HEK293 (cell line): ENCODE measurements at regions not wholly inside any gene's neighbourhood (a gene's known extent, or its start where the extent isn't known, plus 50 kb on each side); places are given as distances from the start of the nearest gene placed in this dataset.
A peak's percentile ranks its signal among the peaks of the same experiment; 100 is the strongest.

Source experiments
- CTCF ChIA-PET: fragments of 350-600 bp; formaldehyde crosslinking; extraction: SDS; loops from one replicate; lab custom pipeline; 2021; ENCODE audit warnings: antibody characterized with exemption; lab: Yijun Ruan, JAX
- POLR2A ChIA-PET: fragments of 300-600 bp; formaldehyde crosslinking; extraction: SDS; loops from one replicate; lab custom pipeline; 2020; ENCODE audit warnings: antibody characterized with exemption, inconsistent platforms; lab: Yijun Ruan, JAX
- H3K27ac ChIP-seq: fragments of 200-500 bp; sonication (Bioruptor generic); 2 replicates; pipeline ENCODE4 v1.5.1; 2014; ENCODE audit warnings: low read depth, low read length, control low read depth, inconsistent platforms; ENCODE audit errors: extremely low read depth
- H3K36me3 ChIP-seq, 2 experiments: fragments of 200-500 bp in 1 of 2; sonication (Bioruptor generic) in 1 of 2; 1 replicate in 1 of 2; 2 replicates in 1 of 2; pipeline ENCODE4 v1.5.1; 2014 to 2017; ENCODE audit warnings: inconsistent platforms in 2 of 2, low read length in 2 of 2; ENCODE audit not compliant: control insufficient read depth in 2 of 2, insufficient read depth in 1 of 2
- H3K4me1 ChIP-seq: fragments of 200-500 bp; sonication (Bioruptor generic); 2 replicates; pipeline ENCODE4 v1.5.1; 2014; ENCODE audit warnings: mild to moderate bottlenecking, low read length, inconsistent platforms; ENCODE audit not compliant: control insufficient read depth, insufficient read depth
- H3K4me3 ChIP-seq: 2 replicates; pipeline ENCODE4 v1.5.1; 2011; ENCODE audit warnings: low read depth, mild to moderate bottlenecking, control low read depth, low read length, moderate library complexity
- H3K9me3 ChIP-seq: fragments of 200-500 bp; sonication (Bioruptor generic); 2 replicates; pipeline ENCODE4 v1.5.1; 2014; ENCODE audit warnings: low read depth, low read length, inconsistent platforms; ENCODE audit not compliant: control insufficient read depth, insufficient read depth
- FEZF1 ChIP-seq: fragments of 450-650 bp; formaldehyde crosslinking; IDR thresholded peaks from 2 replicates; pipeline ENCODE4 v1.5.1; 2016; ENCODE audit warnings: missing biosample characterization, missing genetic modification characterization
- GLIS2 ChIP-seq: fragments of 450-650 bp; formaldehyde crosslinking; IDR thresholded peaks from 2 replicates; pipeline ENCODE4 v1.5.1; 2016; ENCODE audit warnings: missing biosample characterization, missing genetic modification characterization
- SCRT1 ChIP-seq: fragments of 450-650 bp; formaldehyde crosslinking; IDR thresholded peaks from 2 replicates; pipeline ENCODE4 v1.5.1; 2016; ENCODE audit warnings: missing biosample characterization, missing genetic modification characterization, borderline replicate concordance
- SP3 ChIP-seq: fragments of 450-650 bp; formaldehyde crosslinking; IDR thresholded peaks from 2 replicates; pipeline ENCODE4 v1.5.1; 2016; ENCODE audit warnings: missing biosample characterization, missing genetic modification characterization
- ZBTB1 ChIP-seq: fragments of 450-650 bp; formaldehyde crosslinking; IDR thresholded peaks from 2 replicates; pipeline ENCODE4 v1.5.1; 2016; ENCODE audit warnings: missing biosample characterization, missing genetic modification characterization
- ZBTB17 ChIP-seq: fragments of 450-650 bp; formaldehyde crosslinking; IDR thresholded peaks from 2 replicates; pipeline ENCODE4 v1.5.1; 2016; ENCODE audit warnings: missing biosample characterization, missing genetic modification characterization
- ZBTB20 ChIP-seq: fragments of 450-650 bp; formaldehyde crosslinking; IDR thresholded peaks from 2 replicates; pipeline ENCODE4 v1.5.1; 2016; ENCODE audit warnings: missing biosample characterization, missing genetic modification characterization
- ZFHX2 ChIP-seq: fragments of 450-650 bp; formaldehyde crosslinking; conservative IDR thresholded peaks from 2 replicates; pipeline ENCODE4 v1.5.1; 2016; ENCODE audit warnings: missing biosample characterization, missing genetic modification characterization
- ZFP69B ChIP-seq: fragments of 450-650 bp; formaldehyde crosslinking; IDR thresholded peaks from 2 replicates; pipeline ENCODE4 v1.5.1; 2016; ENCODE audit warnings: missing biosample characterization, missing genetic modification characterization
- ZNF155 ChIP-seq: fragments of 450-650 bp; formaldehyde crosslinking; IDR thresholded peaks from 2 replicates; pipeline ENCODE4 v1.5.1; 2016; ENCODE audit warnings: missing biosample characterization, missing genetic modification characterization
- ZNF280C ChIP-seq: fragments of 450-650 bp; formaldehyde crosslinking; IDR thresholded peaks from 2 replicates; pipeline ENCODE4 v1.5.1; 2016; ENCODE audit warnings: missing biosample characterization, missing genetic modification characterization
- ZNF324 ChIP-seq: fragments of 450-650 bp; formaldehyde crosslinking; IDR thresholded peaks from 2 replicates; pipeline ENCODE4 v1.5.1; 2016; ENCODE audit warnings: missing biosample characterization, missing genetic modification characterization
- ZNF341 ChIP-seq: fragments of 450-650 bp; formaldehyde crosslinking; IDR thresholded peaks from 2 replicates; pipeline ENCODE4; 2016; ENCODE audit warnings: low read depth, missing biosample characterization, missing genetic modification characterization
- ZNF48 ChIP-seq: fragments of 450-650 bp; formaldehyde crosslinking; IDR thresholded peaks from 2 replicates; pipeline ENCODE4 v1.5.1; 2016; ENCODE audit warnings: missing biosample characterization, missing genetic modification characterization
- ZNF544 ChIP-seq: fragments of 450-650 bp; formaldehyde crosslinking; IDR thresholded peaks from 2 replicates; pipeline ENCODE4 v1.5.0; 2017; ENCODE audit warnings: missing biosample characterization, missing genetic modification characterization
- ZNF548 ChIP-seq: fragments of 450-650 bp; formaldehyde crosslinking; IDR thresholded peaks from 2 replicates; pipeline ENCODE4 v1.5.1; 2016; ENCODE audit warnings: missing biosample characterization, missing genetic modification characterization
- ZNF677 ChIP-seq: fragments of 450-650 bp; IDR thresholded peaks from 2 replicates; pipeline ENCODE4 v1.5.0; 2018; ENCODE audit warnings: missing biosample characterization, mild to moderate bottlenecking, missing genetic modification characterization, moderate library complexity
- ZNF701 ChIP-seq: fragments of 450-650 bp; formaldehyde crosslinking; IDR thresholded peaks from 2 replicates; pipeline ENCODE4 v1.5.1; 2016; ENCODE audit warnings: missing biosample characterization, missing genetic modification characterization
- ZNF747 ChIP-seq: fragments of 450-650 bp; formaldehyde crosslinking; IDR thresholded peaks from 2 replicates; pipeline ENCODE4 v1.5.1; 2016; ENCODE audit warnings: missing biosample characterization, missing genetic modification characterization
- ZNF791 ChIP-seq: fragments of 450-650 bp; formaldehyde crosslinking; IDR thresholded peaks from 2 replicates; pipeline ENCODE4 v1.5.1; 2016; ENCODE audit warnings: missing biosample characterization, missing genetic modification characterization
- ZXDB ChIP-seq: fragments of 450-650 bp; formaldehyde crosslinking; IDR thresholded peaks from 2 replicates; pipeline ENCODE4 v1.5.1; 2016; ENCODE audit warnings: missing biosample characterization, missing genetic modification characterization
- TF ChIP-seq, protein P1 (sequence below): fragments of 450-650 bp; formaldehyde crosslinking; IDR thresholded peaks from 2 replicates; pipeline ENCODE4 v1.5.1; 2016; ENCODE audit warnings: missing biosample characterization, missing genetic modification characterization, low read depth
- TF ChIP-seq, protein P2 (sequence below): fragments of 450-650 bp; formaldehyde crosslinking; IDR thresholded peaks from 2 replicates; pipeline ENCODE4 v1.5.1; 2016; ENCODE audit warnings: missing biosample characterization, missing genetic modification characterization
- TF ChIP-seq, protein P3 (sequence below): fragments of 450-650 bp; formaldehyde crosslinking; IDR thresholded peaks from 2 replicates; pipeline ENCODE4 v1.5.1; 2016; ENCODE audit warnings: missing biosample characterization, missing genetic modification characterization
- TF ChIP-seq, protein P4 (sequence below): fragments of 450-650 bp; formaldehyde crosslinking; IDR thresholded peaks from 2 replicates; pipeline ENCODE4 v1.5.1; 2016; ENCODE audit warnings: missing biosample characterization, missing genetic modification characterization

DNA sequence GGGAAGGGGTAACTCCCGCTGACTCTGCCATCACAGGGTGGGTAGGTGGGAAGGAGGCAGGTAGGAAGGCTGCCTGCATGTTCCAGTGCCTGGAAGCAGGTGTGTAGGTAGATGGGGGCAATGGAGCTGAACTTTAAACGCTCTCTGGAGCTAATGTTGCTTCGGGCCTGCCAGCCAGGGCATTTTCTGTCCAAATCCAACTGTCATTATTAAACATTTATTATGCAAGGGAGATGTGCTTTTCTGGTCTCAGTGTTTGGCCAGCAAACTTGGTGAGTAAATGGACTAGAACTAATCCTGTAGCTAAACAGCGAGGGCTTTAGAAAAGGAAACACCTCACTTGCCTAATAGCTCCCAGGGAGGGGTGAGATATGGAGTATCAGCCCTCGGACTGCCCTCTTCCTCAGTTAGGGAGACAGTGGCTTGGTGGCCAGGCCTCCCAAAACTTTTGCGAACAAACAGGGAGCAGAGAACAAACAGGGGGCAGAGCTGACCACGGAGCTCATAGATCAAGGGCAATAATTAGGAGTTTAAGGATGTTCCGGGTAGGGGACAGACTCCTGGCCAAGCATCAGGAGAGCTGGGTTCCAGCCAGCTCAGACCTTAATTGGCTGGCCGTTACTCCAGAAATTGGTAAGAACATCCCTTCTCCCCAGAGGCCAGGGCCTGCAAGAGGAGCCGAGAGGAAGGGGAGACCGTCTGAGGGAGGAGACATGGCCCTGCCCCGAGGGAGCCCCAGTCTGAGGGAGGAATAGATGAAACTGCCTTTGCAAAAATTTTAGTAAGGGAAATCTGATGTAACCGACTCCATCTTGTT, 131.1 kb downstream of the VEGFA start:
- Histone ChIP-seq H3K9me3 (no peaks in the 10 kb centered on the region), H3K27ac (peak overlapping the region; percentile 1; the same call in 1 of the 2 replicates), H3K4me3 (no peak overlapping the region), H3K4me1 (no peaks in the 10 kb centered on the region; the same call in 1 of the 2 replicates), H3K36me3 (no peaks in the 10 kb centered on the region)
- POLR2A ChIA-PET: interaction anchor here (0.8 kb wide), 1 partner anchor 132 kb away, joined by 3 read pairs; no protein-coding TSS in a partner anchor
- no peak for TF ChIP-seq GLIS2 (tag by site-specific recombination)
- no peak for TF ChIP-seq ZNF544 (tag by site-specific recombination)
- TF ChIP-seq ZFHX2 (tag by site-specific recombination): peak; percentile 43; the same call in 1 of the 2 replicates
- TF ChIP-seq ZNF341 (tag by site-specific recombination): peak; percentile 90
- TF ChIP-seq ZNF324 (tag by site-specific recombination): no peak
- TF ChIP-seq, protein P1, sequence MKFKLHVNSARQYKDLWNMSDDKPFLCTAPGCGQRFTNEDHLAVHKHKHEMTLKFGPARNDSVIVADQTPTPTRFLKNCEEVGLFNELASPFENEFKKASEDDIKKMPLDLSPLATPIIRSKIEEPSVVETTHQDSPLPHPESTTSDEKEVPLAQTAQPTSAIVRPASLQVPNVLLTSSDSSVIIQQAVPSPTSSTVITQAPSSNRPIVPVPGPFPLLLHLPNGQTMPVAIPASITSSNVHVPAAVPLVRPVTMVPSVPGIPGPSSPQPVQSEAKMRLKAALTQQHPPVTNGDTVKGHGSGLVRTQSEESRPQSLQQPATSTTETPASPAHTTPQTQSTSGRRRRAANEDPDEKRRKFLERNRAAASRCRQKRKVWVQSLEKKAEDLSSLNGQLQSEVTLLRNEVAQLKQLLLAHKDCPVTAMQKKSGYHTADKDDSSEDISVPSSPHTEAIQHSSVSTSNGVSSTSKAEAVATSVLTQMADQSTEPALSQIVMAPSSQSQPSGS (tag by site-specific recombination): no peak
- TF ChIP-seq, protein P2, sequence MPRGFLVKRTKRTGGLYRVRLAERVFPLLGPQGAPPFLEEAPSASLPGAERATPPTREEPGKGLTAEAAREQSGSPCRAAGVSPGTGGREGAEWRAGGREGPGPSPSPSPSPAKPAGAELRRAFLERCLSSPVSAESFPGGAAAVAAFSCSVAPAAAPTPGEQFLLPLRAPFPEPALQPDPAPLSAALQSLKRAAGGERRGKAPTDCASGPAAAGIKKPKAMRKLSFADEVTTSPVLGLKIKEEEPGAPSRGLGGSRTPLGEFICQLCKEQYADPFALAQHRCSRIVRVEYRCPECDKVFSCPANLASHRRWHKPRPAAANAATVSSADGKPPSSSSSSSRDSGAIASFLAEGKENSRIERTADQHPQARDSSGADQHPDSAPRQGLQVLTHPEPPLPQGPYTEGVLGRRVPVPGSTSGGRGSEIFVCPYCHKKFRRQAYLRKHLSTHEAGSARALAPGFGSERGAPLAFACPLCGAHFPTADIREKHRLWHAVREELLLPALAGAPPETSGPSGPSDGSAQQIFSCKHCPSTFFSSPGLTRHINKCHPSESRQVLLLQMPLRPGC: no peak
- TF ChIP-seq ZNF548 (tag by site-specific recombination): no peak
- TF ChIP-seq, protein P3, sequence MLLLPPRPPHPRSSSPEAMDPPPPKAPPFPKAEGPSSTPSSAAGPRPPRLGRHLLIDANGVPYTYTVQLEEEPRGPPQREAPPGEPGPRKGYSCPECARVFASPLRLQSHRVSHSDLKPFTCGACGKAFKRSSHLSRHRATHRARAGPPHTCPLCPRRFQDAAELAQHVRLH: no peak
- TF ChIP-seq ZNF677: peak; percentile 70
- TF ChIP-seq, protein P4, sequence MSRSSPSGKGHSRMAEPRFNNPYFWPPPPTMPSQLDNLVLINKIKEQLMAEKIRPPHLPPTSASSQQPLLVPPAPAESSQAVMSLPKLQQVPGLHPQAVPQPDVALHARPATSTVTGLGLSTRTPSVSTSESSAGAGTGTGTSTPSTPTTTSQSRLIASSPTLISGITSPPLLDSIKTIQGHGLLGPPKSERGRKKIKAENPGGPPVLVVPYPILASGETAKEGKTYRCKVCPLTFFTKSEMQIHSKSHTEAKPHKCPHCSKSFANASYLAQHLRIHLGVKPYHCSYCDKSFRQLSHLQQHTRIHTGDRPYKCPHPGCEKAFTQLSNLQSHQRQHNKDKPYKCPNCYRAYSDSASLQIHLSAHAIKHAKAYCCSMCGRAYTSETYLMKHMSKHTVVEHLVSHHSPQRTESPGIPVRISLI (tag by site-specific recombination): no peak
- no peak for TF ChIP-seq ZFP69B (tag by site-specific recombination)
- no peak for TF ChIP-seq ZNF747
- no peak for TF ChIP-seq ZNF701 (tag by site-specific recombination)
- peak; percentile 40; the same call in 1 of the 2 replicates for TF ChIP-seq FEZF1 (tag by site-specific recombination)
- TF ChIP-seq ZXDB (tag by site-specific recombination): no peak
- no peak for TF ChIP-seq ZBTB1 (tag by site-specific recombination)
- TF ChIP-seq SCRT1: no peak
- no peak for TF ChIP-seq SP3 (tag by site-specific recombination)
- no peak for TF ChIP-seq ZNF791 (tag by site-specific recombination)
- TF ChIP-seq ZNF155 (tag by site-specific recombination): no peak
- peak; percentile 52 for TF ChIP-seq ZBTB17 (tag by site-specific recombination)
- no peak for TF ChIP-seq ZNF280C (tag by site-specific recombination)
- no peak for TF ChIP-seq ZNF48 (tag by site-specific recombination)
- no peak for TF ChIP-seq ZBTB20
- CTCF ChIA-PET: interaction anchor here (0.6 to 3.0 kb wide), 8 partner anchors 25 to 252 kb away, joined by 3 to 9 read pairs (median 4); partner anchors contain the start of gene VEGFA
